GM23338 (cell line): ENCODE measurements at regions not wholly inside any gene's neighbourhood (a gene's known extent, or its start where the extent isn't known, plus 50 kb on each side); places are given as distances from the start of the nearest gene placed in this dataset.

ENCODE experiments used
- ATAC-seq: fragments of 200-7000 bp; cut with Tn5 transposase; 3 replicates; pipeline ENCODE4 v1.9.1; 2020
- DNase-seq: peaks from one replicate; pipeline ENCODE4 v3.0.0-alpha.2; 2015; ENCODE audit warnings: low spot score
- H2AFZ ChIP-seq: fragments of 200-600 bp; sonication (generic); 2 replicates; pipeline ENCODE4 v1.8.0; 2016; ENCODE audit warnings: antibody characterized with exemption, mild to moderate bottlenecking, moderate library complexity
- H3F3A ChIP-seq: fragments of 200-600 bp; sonication (generic); replicated peaks from 2 replicates; pipeline ENCODE4 v1.8.0; 2017; ENCODE audit warnings: antibody characterized with exemption, mixed run types, low read depth
- H3K27ac ChIP-seq: fragments of 200-600 bp; sonication (generic); 2 replicates; pipeline ENCODE4 v1.6.1; 2016; ENCODE audit warnings: low read depth
- H3K27me3 ChIP-seq: fragments of 200-600 bp; sonication (generic); 2 replicates; pipeline ENCODE4 v1.8.0; 2016; ENCODE audit warnings: mild to moderate bottlenecking, mixed run types, moderate library complexity; ENCODE audit not compliant: insufficient read depth
- H3K36me3 ChIP-seq: fragments of 200-600 bp; sonication (generic); 2 replicates; pipeline ENCODE4 v1.8.0; 2016; ENCODE audit warnings: mild to moderate bottlenecking; ENCODE audit not compliant: insufficient read depth
- H3K4me1 ChIP-seq: fragments of 200-600 bp; sonication (generic); 2 replicates; pipeline ENCODE4 v1.8.0; 2016; ENCODE audit warnings: mild to moderate bottlenecking, moderate library complexity; ENCODE audit not compliant: insufficient read depth
- H3K4me2 ChIP-seq: fragments of 200-600 bp; sonication (generic); 2 replicates; pipeline ENCODE4 v1.7.1; 2017; ENCODE audit warnings: mixed run types
- H3K4me3 ChIP-seq: fragments of 200-600 bp; sonication (generic); 2 replicates; pipeline ENCODE4 v1.6.1; 2016; ENCODE audit warnings: mixed run types
- H3K79me2 ChIP-seq: fragments of 200-600 bp; sonication (generic); replicated peaks from 2 replicates; pipeline ENCODE4 v1.8.0; 2017; ENCODE audit warnings: mild to moderate bottlenecking; ENCODE audit not compliant: insufficient read depth
- H3K9me2 ChIP-seq: fragments of 200-600 bp; sonication (generic); 2 replicates; pipeline ENCODE4 v1.8.0; 2017; ENCODE audit not compliant: insufficient read depth
- H4K20me1 ChIP-seq: fragments of 200-600 bp; sonication (generic); replicated peaks from 2 replicates; pipeline ENCODE4 v1.8.0; 2017; ENCODE audit warnings: mild to moderate bottlenecking; ENCODE audit not compliant: insufficient read depth
- H3K27ac Mint-ChIP-seq: 2 replicates; pipeline ENCODE4 v1.8.0; 2020; ENCODE audit warnings: inconsistent platforms, mild to moderate bottlenecking, moderate library complexity, mixed read lengths
- H3K27me3 Mint-ChIP-seq: 3 replicates; pipeline ENCODE4 v1.8.0; 2022; ENCODE audit warnings: low read depth, mild to moderate bottlenecking, moderate library complexity, mixed read lengths, inconsistent platforms; ENCODE audit not compliant: insufficient read depth, poor library complexity
- H3K36me3 Mint-ChIP-seq: 3 replicates; pipeline ENCODE4 v1.8.0; 2021; ENCODE audit warnings: low read depth, mild to moderate bottlenecking, inconsistent platforms, moderate library complexity, mixed read lengths
- H3K4me1 Mint-ChIP-seq: 3 replicates; pipeline ENCODE4 v1.8.0; 2020; ENCODE audit warnings: mild to moderate bottlenecking, inconsistent platforms, mixed read lengths
- H3K4me3 Mint-ChIP-seq: 3 replicates; pipeline ENCODE4 v1.8.0; 2021; ENCODE audit warnings: moderate library complexity, mild to moderate bottlenecking, inconsistent platforms, mixed read lengths
- H3K9me3 Mint-ChIP-seq: 3 replicates; pipeline ENCODE4 v1.8.0; 2020; ENCODE audit warnings: moderate library complexity, mild to moderate bottlenecking, inconsistent platforms, mixed read lengths
- CTCF ChIP-seq, 2 experiments: fragments of 200-600 bp in 1 of 2; sonication (generic) in 1 of 2; conservative IDR thresholded peaks; 2 replicates each; pipeline versions ENCODE4 v1.5.1 to v1.6.1; 2016 to 2017; ENCODE audit warnings: antibody characterized with exemption in 2 of 2, low read depth in 2 of 2, mild to moderate bottlenecking in 2 of 2, moderate library complexity in 1 of 2
- ETS1 ChIP-seq: IDR thresholded peaks from 2 replicates; pipeline ENCODE4 v1.6.1; 2016; ENCODE audit warnings: antibody characterized with exemption
- EZH2 ChIP-seq: fragments of 200-600 bp; sonication (generic); IDR thresholded peaks from one replicate; pipeline ENCODE4 v1.8.0; 2017; ENCODE audit warnings: antibody characterized with exemption, mild to moderate bottlenecking, low read depth; ENCODE audit not compliant: unreplicated experiment
- POLR2AphosphoS5 ChIP-seq: IDR thresholded peaks from 2 replicates; pipeline ENCODE4 v1.6.1; 2016; ENCODE audit warnings: antibody characterized with exemption, low read depth
- STAT1 ChIP-seq: IDR thresholded peaks from one replicate; pipeline ENCODE4 v1.6.1; 2016; ENCODE audit warnings: antibody characterized with exemption; ENCODE audit not compliant: unreplicated experiment
- ZNF331 ChIP-seq: fragments of 250-450 bp; sonication (Bioruptor Pico); IDR thresholded peaks from 2 replicates; pipeline ENCODE4 v1.5.0; 2020; ENCODE audit warnings: low read depth, mild to moderate bottlenecking, moderate library complexity
- ZNF462 ChIP-seq: fragments of 250-450 bp; sonication (Bioruptor Pico); IDR thresholded peaks from 2 replicates; pipeline ENCODE4 v1.5.0; 2020; ENCODE audit warnings: mild to moderate bottlenecking, moderate library complexity
- TF ChIP-seq, protein P1 (sequence below): IDR thresholded peaks from one replicate; pipeline ENCODE4 v1.6.1; 2018; ENCODE audit warnings: antibody characterized with exemption; ENCODE audit not compliant: unreplicated experiment

DNA sequence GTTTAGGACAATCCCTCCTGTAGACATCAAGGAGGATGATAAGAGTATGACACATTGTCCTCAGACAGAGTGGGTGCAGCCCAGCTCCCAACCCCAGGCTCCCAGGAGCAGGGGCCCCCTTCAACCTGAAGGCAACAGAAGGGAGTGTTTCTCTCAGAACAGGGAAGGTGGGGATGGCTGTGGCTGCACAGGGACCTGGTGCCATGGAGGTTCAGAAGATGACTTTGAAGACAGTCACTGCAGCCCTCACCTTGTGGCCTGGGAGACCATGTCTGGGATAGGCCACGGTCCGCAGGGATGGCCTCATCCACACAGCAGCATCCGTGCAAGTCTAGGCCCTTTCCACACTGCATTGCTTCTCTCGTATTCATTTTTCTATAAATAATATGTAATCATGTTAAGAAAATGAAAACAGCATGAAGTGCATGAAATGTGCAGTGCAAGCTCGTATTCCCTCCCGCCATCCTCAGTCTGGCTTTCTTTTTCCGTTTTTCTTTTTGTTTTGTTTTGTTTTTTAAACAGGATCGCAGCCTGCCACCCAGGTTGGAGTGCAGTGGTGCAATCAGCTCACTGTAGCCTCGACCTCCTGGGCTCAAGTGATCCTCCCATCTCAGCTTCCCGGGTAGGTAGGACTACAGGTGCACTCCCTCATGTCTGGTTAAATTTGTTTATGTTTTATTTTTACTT lies 71.1 kb downstream of the METRNL start:
- Mint-ChIP-seq H3K27ac (peak overlapping the region; percentile 70; the same call in 1 of the 2 replicates), H3K4me3 (no peak overlapping the region; the same call in 2 of the 3 replicates), H3K36me3 (no peaks in the 10 kb centered on the region; the same call in 2 of the 3 replicates), H3K9me3 (peaks cover 3% of the 10 kb centered on the region; the same call in 2 of the 3 replicates), H3K4me1 (peaks cover 23% of the 10 kb centered on the region), H3K27me3 (peaks cover 7% of the 10 kb centered on the region)
- no peak overlapping the region for H2AFZ ChIP-seq
- DNase-seq (no peak), ATAC-seq (no peak)
- no peaks in the 10 kb centered on the region for H4K20me1 ChIP-seq
- no peak overlapping the region for H3K4me3 ChIP-seq
- no peak for TF ChIP-seq ZNF462 (CRISPR knock-in tag)
- no peak for TF ChIP-seq STAT1
- TF ChIP-seq, protein P1, sequence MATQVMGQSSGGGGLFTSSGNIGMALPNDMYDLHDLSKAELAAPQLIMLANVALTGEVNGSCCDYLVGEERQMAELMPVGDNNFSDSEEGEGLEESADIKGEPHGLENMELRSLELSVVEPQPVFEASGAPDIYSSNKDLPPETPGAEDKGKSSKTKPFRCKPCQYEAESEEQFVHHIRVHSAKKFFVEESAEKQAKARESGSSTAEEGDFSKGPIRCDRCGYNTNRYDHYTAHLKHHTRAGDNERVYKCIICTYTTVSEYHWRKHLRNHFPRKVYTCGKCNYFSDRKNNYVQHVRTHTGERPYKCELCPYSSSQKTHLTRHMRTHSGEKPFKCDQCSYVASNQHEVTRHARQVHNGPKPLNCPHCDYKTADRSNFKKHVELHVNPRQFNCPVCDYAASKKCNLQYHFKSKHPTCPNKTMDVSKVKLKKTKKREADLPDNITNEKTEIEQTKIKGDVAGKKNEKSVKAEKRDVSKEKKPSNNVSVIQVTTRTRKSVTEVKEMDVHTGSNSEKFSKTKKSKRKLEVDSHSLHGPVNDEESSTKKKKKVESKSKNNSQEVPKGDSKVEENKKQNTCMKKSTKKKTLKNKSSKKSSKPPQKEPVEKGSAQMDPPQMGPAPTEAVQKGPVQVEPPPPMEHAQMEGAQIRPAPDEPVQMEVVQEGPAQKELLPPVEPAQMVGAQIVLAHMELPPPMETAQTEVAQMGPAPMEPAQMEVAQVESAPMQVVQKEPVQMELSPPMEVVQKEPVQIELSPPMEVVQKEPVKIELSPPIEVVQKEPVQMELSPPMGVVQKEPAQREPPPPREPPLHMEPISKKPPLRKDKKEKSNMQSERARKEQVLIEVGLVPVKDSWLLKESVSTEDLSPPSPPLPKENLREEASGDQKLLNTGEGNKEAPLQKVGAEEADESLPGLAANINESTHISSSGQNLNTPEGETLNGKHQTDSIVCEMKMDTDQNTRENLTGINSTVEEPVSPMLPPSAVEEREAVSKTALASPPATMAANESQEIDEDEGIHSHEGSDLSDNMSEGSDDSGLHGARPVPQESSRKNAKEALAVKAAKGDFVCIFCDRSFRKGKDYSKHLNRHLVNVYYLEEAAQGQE = no peak
- no peak for TF ChIP-seq ZNF331
- no peak for TF ChIP-seq ETS1
- TF ChIP-seq CTCF (conservative IDR thresholded peaks at IDR 0.05; ENCODE audit: low read depth in 2 of 2) = no peak
- no peak for TF ChIP-seq POLR2AphosphoS5
- TF ChIP-seq EZH2 = no peak
- no peaks in the 10 kb centered on the region; the same call in 1 of the 2 replicates for H3K36me3 ChIP-seq
- H3K4me1 ChIP-seq = peaks cover 8% of the 10 kb centered on the region; the same call in 1 of the 2 replicates
- H3K9me2 ChIP-seq = no peaks in the 10 kb centered on the region
- no peak overlapping the region for H3K27ac ChIP-seq
- H3K27me3 ChIP-seq = no peaks in the 10 kb centered on the region
- H3F3A ChIP-seq = no peaks in the 10 kb centered on the region
- H3K79me2 ChIP-seq = no peaks in the 10 kb centered on the region
- H3K4me2 ChIP-seq = no peak overlapping the region
